ENCODE measurements at regions not wholly inside any gene's neighbourhood (a gene's known extent, or its start where the extent isn't known, plus 50 kb on each side); places are given as distances from the start of the nearest gene placed in this dataset.

GRCh38 chr21:38610623-38611251, 112.5 kb upstream of the ERG start:
- 88% methylated on average over 5 of the region's 9 CpGs for WGBS (ENCODE audit: insufficient coverage)
- CTCF ChIA-PET, result no interaction called here
- ATAC-seq (replicated peaks in 1 of 4), result no peak

DNA sequence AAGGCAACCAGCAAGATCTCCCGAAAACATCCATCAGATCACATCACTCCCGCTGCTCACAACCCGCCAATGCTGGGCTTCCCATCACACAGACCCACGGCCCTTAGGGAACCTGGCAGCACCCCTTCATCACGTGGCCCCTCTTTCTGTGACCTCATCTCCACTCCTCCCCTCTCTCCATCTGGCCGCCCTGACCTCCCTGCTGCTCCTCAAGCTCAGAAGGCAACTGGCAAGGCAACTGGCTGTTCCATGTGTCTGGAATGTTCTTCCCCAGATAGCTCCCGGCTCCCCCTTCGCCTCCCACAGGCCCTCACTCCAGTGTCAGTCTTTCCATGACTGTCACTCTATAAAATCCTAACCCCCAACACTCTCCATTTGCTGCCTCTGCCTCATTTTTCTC, 113.0 kb upstream of the ERG start:
- whole genome bisulfite sequencing (ENCODE audit: insufficient coverage), result 72% methylated on average over 8 of the region's 8 CpGs
- Mint-ChIP-seq H3K27ac (no peak overlapping the region), H3K36me3 (no peaks in the 10 kb centered on the region), H3K9me3 (no peaks in the 10 kb centered on the region), H3K27me3 (peaks cover 0 to 2% of the 10 kb centered on the region in 2 donors), H3K4me1 (no peaks in the 10 kb centered on the region), H3K4me3 (no peak overlapping the region)
- Histone ChIP-seq H3K27ac (ENCODE audit: low read length) (no peak overlapping the region), H3K4me3 (ENCODE audit: control insufficient read depth in 1 of 2, extremely low read depth in 1 of 2, low read length in 1 of 2) (no peak overlapping the region), H3K36me3 (ENCODE audit: control insufficient read depth in 2 of 2, extremely low read depth in 1 of 2, insufficient read depth in 1 of 2, low read length in 1 of 2) (no peaks in the 10 kb centered on the region), H3K27me3 (replicated peaks in 1 of 2; ENCODE audit: control insufficient read depth in 2 of 2, extremely low read depth in 1 of 2, insufficient read depth in 2 of 2, low read length in 1 of 2) (peaks cover 0 to 9% of the 10 kb centered on the region in 2 experiments), H3K4me1 (ENCODE audit: control insufficient read depth in 1 of 2, extremely low read depth in 1 of 2, insufficient read depth in 2 of 2, low read length in 2 of 2) (no peaks in the 10 kb centered on the region), H3K9me3 (no peaks in the 10 kb centered on the region)
- CTCF ChIA-PET, result no interaction called here
- POLR2A ChIA-PET, result interaction anchor here in 1 of 2 donors (0.5 kb wide), 1 partner anchor 1545 kb away, joined by 8 read pairs; no protein-coding TSS in a partner anchor
- ATAC-seq (replicated peaks in 1 of 4), result no peak
- DNase-seq, result no peak

More at GRCh38 chr21:38610623-38611251, 112.5 kb upstream of the ERG start:
- Mint-ChIP-seq H3K4me3 (no peak overlapping the region), H3K27me3 (peaks cover 0 to 2% of the 10 kb centered on the region in 2 donors), H3K27ac (no peak overlapping the region), H3K36me3 (no peaks in the 10 kb centered on the region), H3K9me3 (no peaks in the 10 kb centered on the region), H3K4me1 (no peaks in the 10 kb centered on the region)
- Histone ChIP-seq H3K27me3 (replicated peaks in 1 of 2; ENCODE audit: control insufficient read depth in 2 of 2, extremely low read depth in 1 of 2, insufficient read depth in 2 of 2, low read length in 1 of 2) (peaks cover 0 to 9% of the 10 kb centered on the region in 2 experiments), H3K9me3 (no peaks in the 10 kb centered on the region), H3K4me3 (ENCODE audit: control insufficient read depth in 1 of 2, extremely low read depth in 1 of 2, low read length in 1 of 2) (no peak overlapping the region), H3K36me3 (ENCODE audit: control insufficient read depth in 2 of 2, extremely low read depth in 1 of 2, insufficient read depth in 1 of 2, low read length in 1 of 2) (no peaks in the 10 kb centered on the region), H3K27ac (ENCODE audit: low read length) (no peak overlapping the region), H3K4me1 (ENCODE audit: control insufficient read depth in 1 of 2, extremely low read depth in 1 of 2, insufficient read depth in 2 of 2, low read length in 2 of 2) (no peaks in the 10 kb centered on the region)
- no peak for DNase-seq
- POLR2A ChIA-PET, result no interaction called here

GRCh38 chr21:38613686-38614085, 115.4 kb upstream of the ERG start:
- Mint-ChIP-seq H3K27ac (no peak overlapping the region), H3K36me3 (no peaks in the 10 kb centered on the region), H3K4me3 (no peak overlapping the region), H3K4me1 (no peaks in the 10 kb centered on the region), H3K9me3 (no peaks in the 10 kb centered on the region), H3K27me3 (peaks cover 2 to 3% of the 10 kb centered on the region in 2 donors)
- DNase-seq (no peak), ATAC-seq (replicated peaks in 1 of 4) (no peak)
- Histone ChIP-seq H3K4me1 (ENCODE audit: control insufficient read depth in 1 of 2, extremely low read depth in 1 of 2, insufficient read depth in 2 of 2, low read length in 2 of 2) (no peaks in the 10 kb centered on the region), H3K36me3 (ENCODE audit: control insufficient read depth in 2 of 2, extremely low read depth in 1 of 2, insufficient read depth in 1 of 2, low read length in 1 of 2) (no peaks in the 10 kb centered on the region), H3K27ac (ENCODE audit: low read length) (no peak overlapping the region), H3K4me3 (ENCODE audit: control insufficient read depth in 1 of 2, extremely low read depth in 1 of 2, low read length in 1 of 2) (no peak overlapping the region), H3K27me3 (replicated peaks in 1 of 2; ENCODE audit: control insufficient read depth in 2 of 2, extremely low read depth in 1 of 2, insufficient read depth in 2 of 2, low read length in 1 of 2) (peaks cover 0 to 9% of the 10 kb centered on the region in 2 experiments), H3K9me3 (no peaks in the 10 kb centered on the region)
- CTCF ChIA-PET, result no interaction called here
- WGBS (ENCODE audit: insufficient coverage), result 83% methylated on average over 1 of the region's 6 CpGs
- POLR2A ChIA-PET, result no interaction called here

- H3K27me3 ChIP-seq (replicated peaks in 1 of 2; ENCODE audit: control insufficient read depth in 2 of 2, extremely low read depth in 1 of 2, insufficient read depth in 2 of 2, low read length in 1 of 2), result peaks cover 0 to 9% of the 10 kb centered on the region in 2 experiments
- no peaks in the 10 kb centered on the region for H3K36me3 Mint-ChIP-seq
- H3K36me3 ChIP-seq (ENCODE audit: control insufficient read depth in 2 of 2, extremely low read depth in 1 of 2, insufficient read depth in 1 of 2, low read length in 1 of 2), result no peaks in the 10 kb centered on the region
- ChIA-PET CTCF (no interaction called here), POLR2A (no interaction called here)
- no peak for ATAC-seq (replicated peaks in 1 of 4)
- H3K9me3 ChIP-seq, result no peaks in the 10 kb centered on the region
- no peak overlapping the region for H3K27ac Mint-ChIP-seq
- peaks cover 2 to 3% of the 10 kb centered on the region in 2 donors for H3K27me3 Mint-ChIP-seq
- no peaks in the 10 kb centered on the region for H3K9me3 Mint-ChIP-seq
- H3K4me3 ChIP-seq (ENCODE audit: control insufficient read depth in 1 of 2, extremely low read depth in 1 of 2, low read length in 1 of 2), result no peak overlapping the region
- no peak for DNase-seq
- WGBS (ENCODE audit: insufficient coverage), result 90% methylated on average over 2 of the region's 5 CpGs
- no peak overlapping the region for H3K4me3 Mint-ChIP-seq
- H3K4me1 Mint-ChIP-seq, result no peaks in the 10 kb centered on the region
- no peak overlapping the region for H3K27ac ChIP-seq (ENCODE audit: low read length)
- no peaks in the 10 kb centered on the region for H3K4me1 ChIP-seq (ENCODE audit: control insufficient read depth in 1 of 2, extremely low read depth in 1 of 2, insufficient read depth in 2 of 2, low read length in 2 of 2)
Observed at GRCh38 chr21:38614558-38614957, 116.3 kb upstream of the ERG start.

DNA sequence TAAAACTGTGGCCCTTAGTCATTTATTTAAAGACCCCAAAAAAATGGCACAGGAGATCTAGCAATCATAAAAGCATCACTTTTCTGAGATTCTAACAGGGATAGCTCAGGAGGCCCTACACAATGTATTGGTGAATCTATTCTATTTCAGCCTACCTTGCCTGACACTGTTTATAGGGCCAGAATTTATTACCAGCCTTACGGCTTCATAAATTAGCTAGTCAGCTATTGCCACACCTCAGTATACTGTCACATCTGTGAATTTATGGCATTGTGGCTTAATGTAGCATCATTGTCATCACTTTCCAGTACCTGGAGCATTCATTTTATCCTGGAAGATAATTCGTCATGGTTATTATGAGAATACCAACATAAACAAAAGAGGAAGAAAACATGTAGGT, 121.2 kb upstream of the ERG start:
- H3K4me1 Mint-ChIP-seq, result no peaks in the 10 kb centered on the region
- no peaks in the 10 kb centered on the region for H3K36me3 Mint-ChIP-seq
- Histone ChIP-seq H3K27me3 (replicated peaks in 1 of 2; ENCODE audit: control insufficient read depth in 2 of 2, extremely low read depth in 1 of 2, insufficient read depth in 2 of 2, low read length in 1 of 2) (peaks cover 0 to under 1% of the 10 kb centered on the region in 2 experiments), H3K9me3 (no peaks in the 10 kb centered on the region), H3K36me3 (ENCODE audit: control insufficient read depth in 2 of 2, extremely low read depth in 1 of 2, insufficient read depth in 1 of 2, low read length in 1 of 2) (no peaks in the 10 kb centered on the region), H3K4me3 (ENCODE audit: control insufficient read depth in 1 of 2, extremely low read depth in 1 of 2, low read length in 1 of 2) (no peak overlapping the region), H3K27ac (ENCODE audit: low read length) (no peak overlapping the region), H3K4me1 (ENCODE audit: control insufficient read depth in 1 of 2, extremely low read depth in 1 of 2, insufficient read depth in 2 of 2, low read length in 2 of 2) (no peaks in the 10 kb centered on the region)
- no peaks in the 10 kb centered on the region for H3K9me3 Mint-ChIP-seq
- H3K4me3 Mint-ChIP-seq, result no peak overlapping the region
- POLR2A ChIA-PET, result no interaction called here
- ATAC-seq (replicated peaks in 1 of 4) (no peak), DNase-seq (no peak)
- CTCF ChIA-PET, result no interaction called here
- no peak overlapping the region for H3K27ac Mint-ChIP-seq
- WGBS (ENCODE audit: insufficient coverage), result no CpG with 5 or more reads among the region's 2 CpGs
- H3K27me3 Mint-ChIP-seq, result peaks cover 1 to 3% of the 10 kb centered on the region in 2 donors

- H3K36me3 ChIP-seq (ENCODE audit: control insufficient read depth in 2 of 2, extremely low read depth in 1 of 2, insufficient read depth in 1 of 2, low read length in 1 of 2), result no peaks in the 10 kb centered on the region
- no peaks in the 10 kb centered on the region for H3K9me3 ChIP-seq
- ChIA-PET POLR2A (no interaction called here), CTCF (no interaction called here)
- Mint-ChIP-seq H3K27ac (no peak overlapping the region), H3K4me1 (no peaks in the 10 kb centered on the region), H3K36me3 (no peaks in the 10 kb centered on the region), H3K9me3 (no peaks in the 10 kb centered on the region), H3K27me3 (peaks cover 0 to 3% of the 10 kb centered on the region in 2 donors), H3K4me3 (no peak overlapping the region)
- no peaks in the 10 kb centered on the region for H3K4me1 ChIP-seq (ENCODE audit: control insufficient read depth in 1 of 2, extremely low read depth in 1 of 2, insufficient read depth in 2 of 2, low read length in 2 of 2)
- 71% methylated on average over 2 of the region's 9 CpGs for WGBS (ENCODE audit: insufficient coverage)
- H3K27ac ChIP-seq (ENCODE audit: low read length), result no peak overlapping the region
- no peak overlapping the region for H3K4me3 ChIP-seq (ENCODE audit: control insufficient read depth in 1 of 2, extremely low read depth in 1 of 2, low read length in 1 of 2)
- ATAC-seq (replicated peaks in 1 of 4), result no peak
- no peaks in the 10 kb centered on the region for H3K27me3 ChIP-seq (replicated peaks in 1 of 2; ENCODE audit: control insufficient read depth in 2 of 2, extremely low read depth in 1 of 2, insufficient read depth in 2 of 2, low read length in 1 of 2)
- DNase-seq, result no peak
Observed at GRCh38 chr21:38619992-38620479, 121.8 kb upstream of the ERG start.

- no peaks in the 10 kb centered on the region for H3K36me3 ChIP-seq (ENCODE audit: control insufficient read depth in 2 of 2, extremely low read depth in 1 of 2, insufficient read depth in 1 of 2, low read length in 1 of 2)
- Mint-ChIP-seq H3K4me3 (no peak overlapping the region), H3K4me1 (no peaks in the 10 kb centered on the region), H3K27ac (no peak overlapping the region), H3K27me3 (peaks cover 0 to 3% of the 10 kb centered on the region in 2 donors), H3K9me3 (no peaks in the 10 kb centered on the region), H3K36me3 (no peaks in the 10 kb centered on the region)
- H3K27ac ChIP-seq (ENCODE audit: low read length), result no peak overlapping the region
- H3K4me1 ChIP-seq (ENCODE audit: control insufficient read depth in 1 of 2, extremely low read depth in 1 of 2, insufficient read depth in 2 of 2, low read length in 2 of 2), result no peaks in the 10 kb centered on the region
- ChIA-PET CTCF (no interaction called here), POLR2A (no interaction called here)
- DNase-seq, result no peak
- H3K4me3 ChIP-seq (ENCODE audit: control insufficient read depth in 1 of 2, extremely low read depth in 1 of 2, low read length in 1 of 2), result no peak overlapping the region
- no peaks in the 10 kb centered on the region for H3K9me3 ChIP-seq
- no peaks in the 10 kb centered on the region for H3K27me3 ChIP-seq (replicated peaks in 1 of 2; ENCODE audit: control insufficient read depth in 2 of 2, extremely low read depth in 1 of 2, insufficient read depth in 2 of 2, low read length in 1 of 2)
- ATAC-seq (replicated peaks in 1 of 4), result no peak
- WGBS (ENCODE audit: insufficient coverage), result 60% methylated on average over 3 of the region's 3 CpGs
Observed at GRCh38 chr21:38621132-38621531, 122.9 kb upstream of the ERG start.
